Ascending aorta (tissue), 2 donors: ENCODE measurements at regions not wholly inside any gene's neighbourhood (a gene's known extent, or its start where the extent isn't known, plus 50 kb on each side); places are given as distances from the start of the nearest gene placed in this dataset.

Experiments
- DNase-seq, 2 donors: peaks; one replicate each; pipeline ENCODE4 v3.0.0-alpha.2; 2019; ENCODE audit warnings: low spot score in 2 of 2
- H3K27ac ChIP-seq, 2 donors: fragments of 200-600 bp; sonication (generic); one replicate each; pipeline ENCODE4 v1.5.1; 2016 to 2017; ENCODE audit warnings: mild to moderate bottlenecking in 1 of 2
- H3K27me3 ChIP-seq: fragments of 200-600 bp; sonication (generic); one replicate; pipeline ENCODE4 v1.5.1; 2017
- H3K36me3 ChIP-seq, 2 donors: fragments of 200-600 bp; sonication (generic); one replicate each; pipeline ENCODE4 v1.5.1; 2016
- H3K4me1 ChIP-seq, 2 donors: fragments of 200-600 bp; sonication (generic); one replicate each; pipeline ENCODE4 v1.5.1; 2016 to 2017; ENCODE audit warnings: mild to moderate bottlenecking in 1 of 2
- H3K4me3 ChIP-seq, 2 donors: fragments of 200-600 bp; sonication (generic); one replicate each; pipeline ENCODE4 v1.5.1; 2016 to 2017; ENCODE audit warnings: mild to moderate bottlenecking in 1 of 2
- H3K9me3 ChIP-seq, 2 donors: fragments of 200-600 bp; sonication (generic); one replicate each; pipeline ENCODE4 v1.5.1; 2016
- CTCF ChIP-seq, 3 experiments: fragments of 200-600 bp in 2 of 3; fragments of 450-650 bp in 1 of 3; sonication (generic) in 2 of 3; IDR thresholded peaks; one replicate each; pipeline ENCODE4 v1.5.1; 2016 to 2019; ENCODE audit warnings: antibody characterized with exemption in 3 of 3, mild to moderate bottlenecking in 1 of 3, moderate library complexity in 1 of 3
- intact Hi-C: fragments of 100-400 bp; cut with DNase I; formaldehyde crosslinking; loops from one replicate; pipeline ENCODE4 v1.15.1; 2023

- no peak for DNase-seq
- Histone ChIP-seq H3K36me3 (no peaks in the 10 kb centered on the region), H3K9me3 (no peaks in the 10 kb centered on the region), H3K4me1 (no peaks in the 10 kb centered on the region), H3K4me3 (no peak overlapping the region), H3K27ac (no peak overlapping the region), H3K27me3 (no peaks in the 10 kb centered on the region)
- no peak for TF ChIP-seq CTCF (IDR thresholded peaks at IDR 0.05)
- intact Hi-C loops, result no loop called here
Observed at GRCh38 chr2:194352505-194352904, 1304.5 kb upstream of the SLC39A10 start.

DNA sequence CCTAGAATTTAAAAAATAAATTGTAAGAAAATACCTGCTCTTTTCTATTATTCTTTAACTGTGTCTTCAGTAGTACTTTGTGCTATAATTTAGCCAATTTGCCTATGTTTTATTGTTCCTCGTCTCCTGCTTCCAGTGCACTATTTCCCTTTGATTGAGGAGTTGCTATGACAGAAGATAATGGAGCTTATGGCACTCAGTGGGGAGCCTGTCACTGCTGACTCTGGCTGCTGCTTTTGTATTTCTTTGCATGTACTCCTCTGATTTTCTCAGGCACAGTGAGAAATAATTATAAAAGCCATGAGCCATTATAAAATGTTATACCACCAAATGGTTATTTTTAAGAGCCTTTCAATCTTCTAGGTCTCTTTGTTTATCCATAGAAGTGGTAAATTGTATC lies 1310.8 kb upstream of the SLC39A10 start:
- H3K4me3 ChIP-seq, result no peak overlapping the region
- intact Hi-C loops, result no loop called here
- no peak for TF ChIP-seq CTCF (IDR thresholded peaks at IDR 0.05)
- no peaks in the 10 kb centered on the region for H3K4me1 ChIP-seq
- H3K36me3 ChIP-seq, result no peaks in the 10 kb centered on the region
- no peaks in the 10 kb centered on the region for H3K9me3 ChIP-seq
- no peak overlapping the region for H3K27ac ChIP-seq
- no peak for DNase-seq
- no peaks in the 10 kb centered on the region for H3K27me3 ChIP-seq

- Histone ChIP-seq H3K9me3 (no peaks in the 10 kb centered on the region), H3K4me3 (no peak overlapping the region), H3K36me3 (no peaks in the 10 kb centered on the region), H3K27ac (no peak overlapping the region), H3K4me1 (no peaks in the 10 kb centered on the region), H3K27me3 (no peaks in the 10 kb centered on the region)
- no peak for DNase-seq
- intact Hi-C loops, result no loop called here
- no peak for TF ChIP-seq CTCF (IDR thresholded peaks at IDR 0.05)
Observed at GRCh38 chr2:194345347-194345746, 1311.7 kb upstream of the SLC39A10 start.

- H3K27ac ChIP-seq, result no peak overlapping the region
- no peak for DNase-seq
- H3K27me3 ChIP-seq, result no peaks in the 10 kb centered on the region
- no peaks in the 10 kb centered on the region for H3K9me3 ChIP-seq
- intact Hi-C loops, result no loop called here
- H3K4me1 ChIP-seq, result no peaks in the 10 kb centered on the region
- no peak for TF ChIP-seq CTCF (IDR thresholded peaks at IDR 0.05)
- H3K36me3 ChIP-seq, result no peaks in the 10 kb centered on the region
- no peak overlapping the region for H3K4me3 ChIP-seq
Observed at GRCh38 chr2:194343167-194343566, 1313.9 kb upstream of the SLC39A10 start.

DNA sequence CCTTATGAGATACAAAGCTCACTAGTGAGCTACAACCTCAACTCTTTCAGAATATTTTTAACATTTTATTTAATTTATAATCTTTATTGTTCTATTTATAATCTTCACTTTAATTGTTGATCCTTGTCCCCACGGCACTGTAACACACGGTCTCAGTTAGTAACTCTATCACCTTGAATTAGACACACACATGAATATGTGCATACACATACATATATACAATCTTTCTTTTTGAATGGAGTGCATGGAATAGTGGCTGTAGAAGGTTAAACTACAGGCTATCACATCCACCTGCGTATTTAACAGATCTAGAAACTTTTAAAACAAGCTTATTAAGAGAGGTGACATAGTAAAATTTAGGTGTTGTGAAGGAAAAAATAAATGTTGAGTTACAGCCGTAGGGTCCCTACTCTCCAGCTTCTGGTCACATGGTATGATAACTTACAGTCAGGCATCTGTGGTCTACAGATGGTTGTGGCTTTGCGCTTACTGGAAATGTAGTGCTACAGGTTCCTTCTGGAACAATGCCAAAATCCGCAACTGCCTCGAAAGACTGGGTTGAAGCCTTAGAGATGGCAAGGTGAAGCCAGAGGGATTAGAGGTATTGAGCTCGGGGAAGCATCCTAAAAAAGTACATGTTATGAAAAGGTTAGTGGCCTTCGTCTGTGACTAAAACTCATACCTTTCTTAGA lies 1324.1 kb upstream of the SLC39A10 start:
- Histone ChIP-seq H3K27ac (no peak overlapping the region), H3K4me3 (no peak overlapping the region), H3K9me3 (no peaks in the 10 kb centered on the region), H3K27me3 (no peaks in the 10 kb centered on the region), H3K36me3 (no peaks in the 10 kb centered on the region), H3K4me1 (no peaks in the 10 kb centered on the region)
- no peak for TF ChIP-seq CTCF (IDR thresholded peaks at IDR 0.05)
- intact Hi-C loops, result no loop called here
- DNase-seq, result no peak

DNA sequence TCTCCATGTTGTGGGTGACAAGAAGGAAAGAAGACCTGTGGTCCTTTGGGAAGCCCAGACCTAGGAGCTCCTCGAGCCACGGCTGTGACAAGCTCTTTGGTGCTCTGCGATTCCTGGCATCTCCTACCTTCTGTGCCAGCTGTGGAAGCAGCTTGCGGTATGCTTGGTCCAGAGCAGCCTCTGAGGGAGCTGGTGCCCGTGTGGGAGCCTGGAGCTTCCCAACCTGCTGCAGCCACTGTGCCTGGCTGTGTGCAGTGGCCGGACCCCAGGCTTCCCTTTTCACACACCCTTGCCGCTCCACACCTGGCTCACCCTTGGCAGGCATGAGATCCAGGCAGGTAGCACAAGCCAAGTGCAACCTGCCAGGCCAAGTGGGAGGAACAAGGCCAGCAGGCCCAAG lies 1328.6 kb upstream of the SLC39A10 start:
- Histone ChIP-seq H3K9me3 (no peaks in the 10 kb centered on the region), H3K27me3 (no peaks in the 10 kb centered on the region), H3K4me3 (no peak overlapping the region), H3K27ac (no peak overlapping the region), H3K36me3 (no peaks in the 10 kb centered on the region), H3K4me1 (no peaks in the 10 kb centered on the region)
- intact Hi-C loops, result no loop called here
- no peak for TF ChIP-seq CTCF (IDR thresholded peaks at IDR 0.05)
- DNase-seq, result no peak
